CD14-positive monocyte (primary cell): ENCODE measurements at regions not wholly inside any gene's neighbourhood (a gene's known extent, or its start where the extent isn't known, plus 50 kb on each side); places are given as distances from the start of the nearest gene placed in this dataset.

Experiments used
- DNase-seq, 3 donors: peaks; one replicate each; pipeline ENCODE4 v3.0.0-alpha.2; 2011 to 2022
- H2AFZ ChIP-seq: 2 replicates; pipeline ENCODE4 v1.6.0; 2012; ENCODE audit warnings: mild to moderate bottlenecking, low read depth, low read length, inconsistent platforms; ENCODE audit not compliant: insufficient read depth, poor library complexity, severe bottlenecking
- H3K27ac ChIP-seq, 2 donors: 1 replicate in 1 of 2; 2 replicates in 1 of 2; pipeline ENCODE4 v1.5.1; 2012 to 2013; ENCODE audit warnings: low read length in 2 of 2, control low read depth in 1 of 2, inconsistent platforms in 1 of 2, low read depth in 1 of 2, mild to moderate bottlenecking in 1 of 2
- H3K27me3 ChIP-seq, 2 donors: one replicate each; pipeline versions ENCODE4 v1.6.0 to v1.6.1; 2011 to 2013; ENCODE audit warnings: low read length in 2 of 2; ENCODE audit not compliant: control insufficient read depth in 2 of 2, insufficient read depth in 2 of 2
- H3K36me3 ChIP-seq, 2 donors: replicated peaks in 1 of 2; 1 replicate in 1 of 2; 2 replicates in 1 of 2; pipeline versions ENCODE4 v1.5.1 to v1.6.1; 2012 to 2013; ENCODE audit warnings: low read length in 2 of 2, control low read depth in 1 of 2, inconsistent platforms in 1 of 2, mild to moderate bottlenecking in 1 of 2; ENCODE audit not compliant: insufficient read depth in 2 of 2, control insufficient read depth in 1 of 2
- H3K4me1 ChIP-seq, 2 donors: 1 replicate in 1 of 2; 2 replicates in 1 of 2; pipeline versions ENCODE4 v1.5.1 to v1.6.1; 2012 to 2013; ENCODE audit warnings: low read length in 2 of 2, control low read depth in 1 of 2, inconsistent platforms in 1 of 2, mild to moderate bottlenecking in 1 of 2, moderate library complexity in 1 of 2; ENCODE audit not compliant: insufficient read depth in 2 of 2, control insufficient read depth in 1 of 2
- H3K4me2 ChIP-seq: replicated peaks from 2 replicates; pipeline ENCODE3; 2012; ENCODE audit warnings: low read length, moderate library complexity, mild to moderate bottlenecking; ENCODE audit not compliant: poor library complexity, severe bottlenecking; ENCODE audit errors: extremely low read depth
- H3K4me3 ChIP-seq, 3 experiments: fragments of 200-600 bp in 1 of 3; sonication (generic) in 1 of 3; replicated peaks in 1 of 3; 1 replicate in 2 of 3; 2 replicates in 1 of 3; pipeline ENCODE4 v1.5.1; 2011 to 2013; ENCODE audit warnings: low read length in 3 of 3, mild to moderate bottlenecking in 3 of 3, control low read depth in 2 of 3, low read depth in 2 of 3, inconsistent platforms in 1 of 3, moderate library complexity in 1 of 3
- H3K79me2 ChIP-seq: 2 replicates; pipeline ENCODE4 v1.6.0; 2012; ENCODE audit warnings: mild to moderate bottlenecking, control low read depth, inconsistent platforms, low read length, moderate library complexity; ENCODE audit not compliant: insufficient read depth
- H3K9ac ChIP-seq: 2 replicates; pipeline ENCODE4 v1.6.0; 2017; ENCODE audit warnings: low read length, mild to moderate bottlenecking; ENCODE audit not compliant: insufficient read depth, poor library complexity, severe bottlenecking
- H3K9me3 ChIP-seq, 2 donors: replicated peaks in 1 of 2; 1 replicate in 1 of 2; 2 replicates in 1 of 2; pipeline versions ENCODE4 v1.5.1 to v1.6.1; 2012 to 2013; ENCODE audit warnings: low read length in 2 of 2, control low read depth in 1 of 2; ENCODE audit not compliant: control insufficient read depth in 1 of 2, insufficient read depth in 1 of 2
- H4K20me1 ChIP-seq: 2 replicates; pipeline ENCODE4 v1.6.0; 2012; ENCODE audit warnings: mild to moderate bottlenecking, low read length, control low read depth, moderate library complexity; ENCODE audit not compliant: insufficient read depth
- H3K27ac Mint-ChIP-seq, 7 donors: one replicate each; pipeline ENCODE4 v1.8.0; 2020; ENCODE audit warnings: mild to moderate bottlenecking in 7 of 7, mixed read lengths in 7 of 7, moderate library complexity in 6 of 7, inconsistent platforms in 2 of 7
- H3K27me3 Mint-ChIP-seq, 3 donors: one replicate each; pipeline ENCODE4 v1.8.0; 2021 to 2022; ENCODE audit warnings: low read depth in 3 of 3, mild to moderate bottlenecking in 3 of 3, mixed read lengths in 3 of 3, moderate library complexity in 3 of 3, inconsistent platforms in 1 of 3
- H3K36me3 Mint-ChIP-seq, 2 donors: one replicate each; pipeline ENCODE4 v1.8.0; 2020; ENCODE audit warnings: mixed read lengths in 2 of 2, inconsistent platforms in 1 of 2, mild to moderate bottlenecking in 1 of 2
- H3K4me1 Mint-ChIP-seq: one replicate; pipeline ENCODE4 v1.8.0; 2020; ENCODE audit warnings: mild to moderate bottlenecking, mixed read lengths
- H3K4me3 Mint-ChIP-seq, 2 donors: one replicate each; pipeline ENCODE4 v1.8.0; 2020; ENCODE audit warnings: mild to moderate bottlenecking in 2 of 2, mixed read lengths in 2 of 2, moderate library complexity in 1 of 2
- H3K9me3 Mint-ChIP-seq, 7 donors: one replicate each; pipeline ENCODE4 v1.8.0; 2020 to 2022; ENCODE audit warnings: mixed read lengths in 7 of 7, mild to moderate bottlenecking in 6 of 7, moderate library complexity in 6 of 7, inconsistent platforms in 2 of 7
- WGBS: methylation state at CpG from one replicate; pipeline ENCODE4 v1.1.5; 2013; ENCODE audit warnings: missing lambda C conversion rate; ENCODE audit not compliant: insufficient coverage; 5-methylcytosine and 5-hydroxymethylcytosine counted together
- intact Hi-C, 2 donors: fragments of 100-400 bp; cut with micrococcal nuclease; formaldehyde crosslinking; loops; one replicate each; pipeline versions ENCODE4 v1.15.0 to v1.15.1; 2023
- TF ChIP-seq, protein P1 (sequence below): fragments of 200-600 bp; IDR thresholded peaks from one replicate; pipeline ENCODE4 v1.8.0; 2022; ENCODE audit warnings: antibody characterized with exemption, mild to moderate bottlenecking

DNA sequence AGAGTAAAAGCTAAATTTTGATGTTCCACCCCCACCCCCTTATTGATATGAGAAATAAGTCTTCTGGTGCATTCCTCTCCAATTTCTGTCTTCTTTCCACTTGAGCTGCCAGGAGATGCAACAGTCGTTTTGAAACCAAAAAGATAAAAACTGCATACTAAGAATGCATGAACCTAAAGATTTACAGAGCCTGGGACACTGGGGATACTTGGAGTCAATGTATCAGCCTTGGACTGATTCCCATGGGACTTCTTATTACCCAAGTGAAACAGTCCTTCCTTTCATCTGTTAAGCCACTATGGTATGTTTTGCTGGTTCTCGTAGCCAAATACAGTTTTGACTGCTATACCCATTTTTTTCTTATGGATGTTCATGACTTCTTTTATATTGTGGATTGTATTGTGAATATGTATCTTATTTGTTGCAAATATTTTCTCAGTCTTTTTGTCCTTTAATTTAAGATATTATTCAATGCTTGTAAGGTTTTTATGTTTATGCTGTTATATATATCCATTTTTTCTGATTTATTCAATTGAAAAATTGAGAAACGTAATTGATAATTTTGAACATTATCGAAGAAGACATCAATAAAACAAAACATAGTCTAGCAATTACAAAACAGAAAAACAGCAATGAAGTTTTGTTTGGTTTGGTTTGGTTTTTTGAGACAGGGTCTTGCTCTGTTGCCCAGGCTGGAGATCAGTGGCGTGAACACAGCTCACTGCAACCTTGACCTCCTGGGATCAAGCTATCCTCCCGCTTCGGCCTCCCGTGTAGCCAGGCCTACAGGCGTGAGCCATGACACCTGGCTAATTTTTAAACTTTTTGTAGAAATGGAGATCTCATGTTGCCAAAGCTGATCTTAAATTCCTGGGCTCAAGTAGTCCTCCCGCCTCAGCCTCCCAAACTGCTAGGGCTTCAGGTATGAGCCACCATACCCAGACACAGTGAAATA is 85.4 kb upstream of the ETV6 start:
- Histone ChIP-seq H3K36me3 (no peaks in the 10 kb centered on the region), H3K27ac (no peak overlapping the region), H3K27me3 (no peaks in the 10 kb centered on the region), H4K20me1 (no peaks in the 10 kb centered on the region), H3K79me2 (no peaks in the 10 kb centered on the region), H3K4me1 (no peaks in the 10 kb centered on the region), H2AFZ (no peak overlapping the region), H3K4me3 (no peak overlapping the region), H3K9me3 (no peaks in the 10 kb centered on the region), H3K9ac (no peak overlapping the region), H3K4me2 (no peak overlapping the region)
- TF ChIP-seq, protein P1, sequence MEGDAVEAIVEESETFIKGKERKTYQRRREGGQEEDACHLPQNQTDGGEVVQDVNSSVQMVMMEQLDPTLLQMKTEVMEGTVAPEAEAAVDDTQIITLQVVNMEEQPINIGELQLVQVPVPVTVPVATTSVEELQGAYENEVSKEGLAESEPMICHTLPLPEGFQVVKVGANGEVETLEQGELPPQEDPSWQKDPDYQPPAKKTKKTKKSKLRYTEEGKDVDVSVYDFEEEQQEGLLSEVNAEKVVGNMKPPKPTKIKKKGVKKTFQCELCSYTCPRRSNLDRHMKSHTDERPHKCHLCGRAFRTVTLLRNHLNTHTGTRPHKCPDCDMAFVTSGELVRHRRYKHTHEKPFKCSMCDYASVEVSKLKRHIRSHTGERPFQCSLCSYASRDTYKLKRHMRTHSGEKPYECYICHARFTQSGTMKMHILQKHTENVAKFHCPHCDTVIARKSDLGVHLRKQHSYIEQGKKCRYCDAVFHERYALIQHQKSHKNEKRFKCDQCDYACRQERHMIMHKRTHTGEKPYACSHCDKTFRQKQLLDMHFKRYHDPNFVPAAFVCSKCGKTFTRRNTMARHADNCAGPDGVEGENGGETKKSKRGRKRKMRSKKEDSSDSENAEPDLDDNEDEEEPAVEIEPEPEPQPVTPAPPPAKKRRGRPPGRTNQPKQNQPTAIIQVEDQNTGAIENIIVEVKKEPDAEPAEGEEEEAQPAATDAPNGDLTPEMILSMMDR, result no peak
- Mint-ChIP-seq H3K9me3 (no peaks in the 10 kb centered on the region), H3K36me3 (no peaks in the 10 kb centered on the region), H3K27me3 (peaks cover 0 to 2% (median 0%) of the 10 kb centered on the region in 3 donors), H3K4me1 (no peaks in the 10 kb centered on the region), H3K4me3 (no peak overlapping the region), H3K27ac (no peak overlapping the region)
- intact Hi-C loops, result no loop called here
- WGBS, result 99% methylated on average over 5 of the region's 10 CpGs
- no peak for DNase-seq

DNA sequence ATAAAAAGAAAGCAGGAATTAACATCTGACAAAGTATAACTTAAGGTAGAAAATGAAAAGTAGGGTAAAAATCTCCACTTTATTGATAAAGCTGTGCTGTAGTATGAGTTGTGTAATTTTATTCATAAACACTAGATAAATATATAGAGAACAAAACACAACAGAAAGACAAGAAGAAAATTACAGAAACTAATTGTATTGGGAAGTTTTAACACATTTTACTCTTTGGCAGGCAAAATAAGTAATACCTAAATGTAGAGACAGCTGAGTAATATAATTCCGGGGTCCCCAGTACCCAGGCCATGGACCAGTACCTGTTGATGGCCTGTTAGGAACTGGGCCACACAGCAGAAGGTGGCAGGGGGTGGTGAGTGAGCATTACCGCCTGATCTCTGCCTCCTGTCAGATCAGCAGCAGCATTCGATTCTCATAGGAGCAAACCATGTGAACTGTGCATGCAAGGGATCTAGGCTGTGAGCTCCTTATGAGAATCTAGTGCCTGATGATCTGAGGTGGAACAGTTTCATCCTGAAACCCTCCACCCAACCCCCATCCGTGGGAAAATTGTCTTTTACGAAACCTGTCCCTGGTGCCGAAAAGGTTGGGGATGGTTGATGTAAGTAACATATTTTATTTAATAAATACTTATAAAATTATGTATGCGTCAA is 84.4 kb upstream of the ETV6 start:
- Histone ChIP-seq H3K4me1 (no peaks in the 10 kb centered on the region), H3K9me3 (no peaks in the 10 kb centered on the region), H3K27me3 (no peaks in the 10 kb centered on the region), H3K9ac (no peak overlapping the region), H3K4me2 (no peak overlapping the region), H3K4me3 (no peak overlapping the region), H3K36me3 (no peaks in the 10 kb centered on the region), H4K20me1 (no peaks in the 10 kb centered on the region), H3K27ac (no peak overlapping the region), H3K79me2 (no peaks in the 10 kb centered on the region), H2AFZ (no peak overlapping the region)
- 90% methylated on average over 2 of the region's 7 CpGs for WGBS
- TF ChIP-seq, protein P1, result no peak
- peaks cover 0 to 2% (median 0%) of the 10 kb centered on the region in 3 donors for H3K27me3 Mint-ChIP-seq
- no peak overlapping the region for H3K27ac Mint-ChIP-seq
- H3K36me3 Mint-ChIP-seq, result no peaks in the 10 kb centered on the region
- no peaks in the 10 kb centered on the region for H3K4me1 Mint-ChIP-seq
- no peak for DNase-seq
- H3K4me3 Mint-ChIP-seq, result no peak overlapping the region
- intact Hi-C loops, result no loop called here
- H3K9me3 Mint-ChIP-seq, result no peaks in the 10 kb centered on the region
